Stimulated activated CD4-positive, alpha-beta T cell treated with anti-CD3 and anti-CD28 coated beads, Interleukin-15, amount 100 ng/mL, for 24 hours (primary cell): ENCODE measurements at regions not wholly inside any gene's neighbourhood (a gene's known extent, or its start where the extent isn't known, plus 50 kb on each side); places are given as distances from the start of the nearest gene placed in this dataset.

Experiments
- DNase-seq: peaks from one replicate; pipeline ENCODE4 v3.0.0-alpha.2; 2020

DNA sequence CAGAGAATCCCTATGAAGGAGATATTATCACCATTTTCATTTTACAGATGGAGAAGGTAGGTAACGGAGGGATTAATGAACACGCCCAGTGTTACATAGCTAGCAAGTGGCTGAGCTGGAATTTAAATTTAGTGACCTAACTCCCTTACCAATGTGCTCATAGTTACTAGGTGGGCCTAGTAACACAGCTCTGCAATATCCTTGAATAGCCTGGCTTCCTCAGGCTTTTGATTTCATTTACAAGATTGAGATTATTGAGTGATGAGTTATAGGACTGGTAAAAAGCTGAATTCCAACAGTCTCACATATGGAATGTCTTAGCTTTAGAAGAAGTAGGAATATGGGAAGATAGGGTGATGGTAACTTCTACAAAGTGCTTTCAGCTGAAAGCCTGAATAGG, 336.3 kb upstream of the KIF2A start:
- no peak for DNase-seq

GRCh38 chr5:61970218-61970617, 335.8 kb upstream of the KIF2A start:
- DNase-seq: no peak

- DNase-seq: peak; percentile 11
Observed at GRCh38 chr5:61974680-61975079, 331.3 kb upstream of the KIF2A start.

DNA sequence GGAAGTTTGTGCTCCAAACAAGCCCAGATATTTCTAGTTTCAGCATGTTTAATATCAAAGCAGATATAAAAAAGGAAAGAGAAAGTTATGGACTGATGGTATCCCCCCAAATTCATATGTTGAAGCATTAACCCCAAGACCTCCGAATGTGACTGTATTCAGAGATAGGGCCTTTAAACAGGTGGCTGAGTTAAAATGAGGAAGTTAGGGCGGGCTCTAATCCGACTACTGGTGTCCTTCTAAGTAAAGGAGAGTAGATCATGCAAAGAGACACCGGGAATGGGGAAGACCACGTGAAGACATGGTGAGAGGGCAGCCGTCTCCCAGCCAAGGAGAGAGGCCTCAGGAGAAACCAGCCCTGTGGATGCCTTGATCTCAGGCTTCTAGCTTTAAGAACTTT, 324.1 kb upstream of the KIF2A start:
- no peak for DNase-seq

DNA sequence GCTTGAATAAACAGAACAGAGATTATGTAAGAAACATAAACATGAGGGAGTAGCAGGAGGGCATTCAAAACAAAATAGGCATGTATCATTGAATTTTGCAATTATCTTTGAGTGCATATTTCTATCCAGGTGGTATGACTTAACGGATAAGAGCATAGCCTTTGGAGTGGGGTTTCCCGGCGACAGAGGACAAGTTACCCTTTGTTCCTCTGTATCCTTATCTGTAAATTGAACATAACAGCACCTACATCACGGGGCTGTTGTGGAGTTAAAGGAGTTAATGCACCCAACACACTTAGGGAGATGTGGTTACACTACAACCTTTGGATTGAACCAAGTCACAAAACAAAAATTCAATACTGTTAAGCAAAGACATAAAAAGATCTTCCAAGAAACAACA, 314.6 kb upstream of the KIF2A start:
- DNase-seq: no peak

GRCh38 chr5:61991866-61992265, 314.1 kb upstream of the KIF2A start:
- DNase-seq: no peak

DNA sequence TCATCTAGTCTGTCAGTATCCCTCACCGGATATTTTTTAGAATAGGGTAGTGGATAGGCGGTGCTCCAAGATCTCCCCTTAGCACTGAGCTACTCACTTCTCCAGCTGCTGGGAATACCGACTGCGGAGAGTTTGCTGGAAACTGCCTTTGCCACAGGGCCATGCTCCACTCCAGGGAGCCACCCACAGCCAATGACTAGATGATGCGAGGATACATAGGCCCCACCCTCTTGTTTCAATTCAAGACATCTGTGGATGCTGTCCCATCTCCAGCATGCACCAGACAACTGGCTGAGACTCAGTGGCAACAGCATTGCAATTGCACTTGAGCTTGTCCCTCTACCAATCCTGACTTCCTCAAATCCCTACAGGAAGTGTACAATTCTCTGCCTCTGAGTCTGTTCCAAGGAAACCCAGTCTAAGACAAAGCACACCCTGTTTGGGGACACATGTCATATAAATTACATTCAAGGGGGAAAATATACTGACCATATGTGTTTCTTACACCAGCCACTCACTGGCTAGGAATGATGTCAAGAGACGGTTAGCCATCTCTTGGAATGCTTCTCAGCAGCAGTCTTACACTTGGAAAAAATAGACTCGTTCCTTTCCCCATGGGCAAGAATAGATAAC, 312.6 kb upstream of the KIF2A start:
- no peak for DNase-seq

DNA sequence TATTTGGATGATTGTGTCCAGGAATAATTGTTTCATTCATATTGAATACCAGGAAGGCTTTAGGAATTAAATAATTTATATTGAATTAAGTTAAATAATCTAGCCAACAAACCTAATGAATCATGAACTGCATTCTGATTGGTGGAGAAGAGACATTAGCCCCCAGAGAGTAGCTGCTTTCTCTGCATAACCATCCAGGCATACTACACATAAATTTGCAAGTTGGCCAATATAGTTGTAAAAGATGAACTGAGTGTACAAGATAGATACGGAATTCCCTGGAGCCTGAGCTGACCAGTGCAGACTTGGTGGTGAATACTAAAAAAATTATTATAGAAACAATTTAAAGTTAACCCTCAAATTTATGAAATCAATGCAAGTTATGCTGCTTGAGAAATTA, 311.8 kb upstream of the KIF2A start:
- DNase-seq: no peak

DNA sequence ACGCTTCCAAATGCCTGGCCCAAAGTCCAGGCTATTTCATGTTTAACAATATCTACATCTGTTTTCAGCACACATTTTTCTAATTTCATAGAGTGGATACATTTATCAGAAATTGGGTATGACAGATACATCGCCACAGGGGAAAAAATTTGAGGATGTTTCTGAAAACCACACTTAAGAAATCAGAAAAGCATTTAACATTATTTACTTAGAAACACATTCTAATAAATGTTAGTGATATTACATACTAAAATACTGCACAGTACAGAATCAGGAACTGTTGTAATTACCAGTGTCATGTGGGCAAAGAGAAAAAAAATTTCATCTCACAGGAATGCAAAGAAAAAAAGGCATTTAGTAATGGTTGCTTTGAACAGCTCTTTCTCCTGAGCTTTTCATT, 310.5 kb upstream of the KIF2A start:
- no peak for DNase-seq

DNA sequence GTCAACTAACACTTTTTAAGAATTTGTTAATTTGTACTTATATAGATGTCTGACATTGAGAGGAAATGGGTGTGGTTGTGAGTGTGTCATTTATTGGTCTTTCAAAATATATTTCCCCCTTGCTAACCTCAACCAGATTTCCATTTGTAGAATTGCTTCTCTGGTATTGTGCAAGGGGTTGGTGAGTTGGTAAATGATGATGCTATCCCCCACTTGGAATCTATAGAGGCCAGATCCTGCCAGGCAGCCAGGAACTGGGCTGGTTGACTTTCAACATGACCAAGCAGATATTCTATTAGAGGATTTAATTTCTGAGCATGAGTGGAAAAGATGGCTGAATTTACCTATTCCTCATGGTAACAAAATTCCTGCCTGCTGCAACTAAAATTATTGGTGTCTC, 306.6 kb upstream of the KIF2A start:
- no peak for DNase-seq

GRCh38 chr5:62000646-62001045, 305.4 kb upstream of the KIF2A start:
- DNase-seq: no peak

DNA sequence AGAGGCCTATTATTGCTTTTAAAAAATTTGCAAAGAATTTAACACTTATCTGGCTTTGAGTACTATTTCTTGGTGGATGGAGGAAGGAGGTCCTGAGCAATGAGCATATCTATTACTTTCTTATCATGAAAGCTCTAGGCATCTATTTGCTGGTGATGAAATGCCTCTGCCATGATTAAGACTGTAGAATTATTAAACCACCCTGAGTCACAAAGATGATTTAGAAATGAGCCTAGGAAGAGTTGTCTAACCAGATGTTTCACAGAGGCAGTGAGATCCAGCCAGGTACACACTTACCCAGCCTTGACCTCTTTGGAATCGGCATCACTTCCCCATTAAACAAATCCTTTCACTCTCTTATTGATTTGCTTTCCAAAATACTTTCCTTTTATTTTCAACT, 304.4 kb upstream of the KIF2A start:
- no peak for DNase-seq

DNA sequence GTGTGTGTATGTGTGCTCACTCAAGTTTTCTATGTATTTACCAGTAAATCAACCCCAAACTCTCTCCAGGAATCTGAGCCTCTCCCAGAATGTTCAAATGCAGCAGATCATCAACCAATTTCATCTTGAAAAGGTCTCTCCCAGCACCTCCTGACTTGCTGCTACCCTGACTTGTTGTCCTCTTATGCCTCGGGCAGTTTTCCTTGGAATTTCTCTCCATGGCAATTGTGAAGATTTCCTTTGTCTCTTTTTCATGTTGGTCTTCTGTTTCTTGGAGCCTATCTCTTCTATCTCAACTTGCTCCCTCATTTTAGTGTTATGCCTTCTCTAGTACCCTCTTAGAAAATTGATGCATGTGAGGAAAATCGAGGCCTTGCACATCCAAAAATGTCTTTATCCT, 303.6 kb upstream of the KIF2A start:
- no peak for DNase-seq

GRCh38 chr5:62005551-62005950, 300.5 kb upstream of the KIF2A start:
- DNase-seq: no peak

- no peak for DNase-seq
Observed at GRCh38 chr5:62007457-62007856, 298.5 kb upstream of the KIF2A start.

DNA sequence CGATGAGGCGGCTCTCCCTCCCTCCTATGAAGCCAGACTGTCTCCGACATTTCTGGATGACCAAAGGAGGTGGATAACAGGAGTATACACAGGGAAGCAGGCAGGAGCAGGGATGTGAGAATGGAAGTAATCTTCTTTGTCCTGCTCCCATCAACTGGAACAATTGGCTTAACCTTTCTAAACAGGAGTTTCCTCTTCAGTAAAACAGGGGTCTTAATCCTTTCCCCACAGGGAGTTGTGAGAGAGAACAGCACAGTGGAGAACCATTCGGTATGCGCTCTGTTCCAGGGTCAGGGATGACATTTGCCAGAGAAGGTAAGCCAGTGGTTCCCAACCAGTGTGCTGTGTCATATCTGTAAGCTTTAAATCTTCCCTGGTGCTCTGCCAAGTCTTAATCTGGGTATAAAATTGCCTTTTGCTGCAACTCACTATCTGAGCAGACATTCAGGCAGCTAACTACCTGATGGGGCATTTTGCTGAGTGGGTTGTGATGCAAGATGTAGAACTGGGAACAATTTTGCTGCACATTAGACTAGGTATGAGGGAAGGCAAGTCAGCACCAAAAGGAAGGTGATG, 294.8 kb upstream of the KIF2A start:
- DNase-seq: no peak

DNA sequence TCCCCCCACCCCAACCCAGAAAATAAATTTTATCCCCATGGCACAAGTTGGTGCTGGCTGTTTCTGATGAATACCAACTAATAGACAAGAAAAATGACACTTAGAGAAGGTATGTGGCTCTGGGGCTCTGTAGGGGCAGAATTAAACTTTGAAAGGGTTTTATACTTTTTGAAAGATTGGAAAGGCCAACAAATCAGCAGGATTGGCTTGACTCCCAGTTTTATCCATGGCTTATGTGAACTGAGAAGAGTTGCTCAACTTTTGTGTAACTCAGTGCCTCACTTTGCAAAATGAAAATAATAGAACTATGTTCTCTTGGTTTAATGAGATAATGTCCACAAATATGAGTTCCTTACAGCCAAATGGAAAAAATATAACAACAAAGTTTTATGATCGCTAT, 288.9 kb upstream of the KIF2A start:
- DNase-seq: no peak

DNA sequence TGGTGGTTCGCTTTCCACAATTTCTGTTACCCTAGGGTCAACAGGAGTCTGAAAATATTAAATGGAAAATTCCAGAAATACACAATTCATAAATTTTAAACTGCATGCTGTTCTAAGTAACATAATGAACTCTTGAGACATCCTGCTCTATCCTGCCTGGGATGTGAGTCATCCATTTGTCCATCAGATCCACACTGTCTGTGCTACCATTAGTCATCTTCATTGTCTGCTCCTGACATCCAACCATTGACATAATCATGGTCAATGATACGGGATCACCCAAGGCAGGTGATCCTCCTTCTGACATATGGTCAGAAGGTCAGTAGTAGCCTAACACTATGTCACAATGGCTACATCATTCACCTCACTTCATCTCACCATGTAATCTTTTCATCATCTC, 276.7 kb upstream of the KIF2A start:
- no peak for DNase-seq

- DNase-seq: no peak
Observed at GRCh38 chr5:62030326-62030725, 275.7 kb upstream of the KIF2A start.

DNA sequence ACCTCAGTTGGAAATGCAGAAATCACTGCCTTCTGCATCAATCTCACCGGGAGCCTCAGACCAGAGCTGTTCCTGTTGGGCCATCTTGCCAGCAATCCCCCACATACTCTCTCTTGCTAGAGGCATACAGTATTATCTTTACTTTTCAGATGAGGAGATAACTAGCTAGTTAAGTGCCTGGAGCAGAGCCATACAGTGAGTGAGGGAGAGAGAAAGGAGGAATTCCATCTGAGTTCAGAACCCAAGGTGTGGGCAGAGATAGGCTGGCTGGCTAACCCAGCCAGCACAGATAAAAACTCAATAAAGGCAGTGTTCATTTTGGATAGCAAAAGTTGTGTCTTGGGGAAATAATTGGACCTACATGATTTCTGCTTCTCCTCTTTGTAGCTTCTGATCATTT, 268.0 kb upstream of the KIF2A start:
- no peak for DNase-seq

GRCh38 chr5:62041156-62041756, 264.8 kb upstream of the KIF2A start:
- no peak for DNase-seq

GRCh38 chr5:62042007-62042406, 264.0 kb upstream of the KIF2A start:
- DNase-seq: no peak

GRCh38 chr5:62043289-62044280, 262.4 kb upstream of the KIF2A start:
- no peak for DNase-seq

GRCh38 chr5:62044989-62045388, 261.0 kb upstream of the KIF2A start:
- DNase-seq: no peak
